ENCODE measurements at regions not wholly inside any gene's neighbourhood (a gene's known extent, or its start where the extent isn't known, plus 50 kb on each side); places are given as distances from the start of the nearest gene placed in this dataset.

GRCh38 chr5:68478301-68479095, 262.9 kb downstream of the PIK3R1 start:
- no peaks in the 10 kb centered on the region for H3K27me3 ChIP-seq (replicated peaks in 1 of 7)
- H3K36me3 ChIP-seq: no peaks in the 10 kb centered on the region
- no peak overlapping the region for H3K4me3 ChIP-seq
- DNase-seq: no peak
- H3K9me3 ChIP-seq: no peaks in the 10 kb centered on the region
- WGBS, 5 donors: 74 to 86% (median 83%) methylated on average over 2 of the region's 2 CpGs
- H3K4me1 ChIP-seq: peaks cover 0 to 5% (median 0%) of the 10 kb centered on the region in 6 donors
- intact Hi-C loops (cut with DNase I; ENCODE audit: low total_unique reads): no loop called here
- H3K27ac ChIP-seq: peak overlapping the region in 1 of 8 donors; percentile 24
- no peak for TF ChIP-seq POLR2A (IDR thresholded peaks at IDR 0.05)
- no peak for TF ChIP-seq POLR2AphosphoS5 (IDR thresholded peaks at IDR 0.05)
- TF ChIP-seq CTCF (IDR thresholded peaks at IDR 0.05 in 8 of 11, conservative IDR thresholded peaks at IDR 0.05 in 3 of 11): no peak

GRCh38 chr5:68479524-68479923, 264.0 kb downstream of the PIK3R1 start:
- intact Hi-C loops (cut with DNase I; ENCODE audit: low total_unique reads): no loop called here
- 54 to 85% (median 71%) methylated on average over 2 of the region's 2 CpGs for WGBS, 5 donors
- no peak overlapping the region for H3K4me3 ChIP-seq
- H3K27me3 ChIP-seq (replicated peaks in 1 of 7): no peaks in the 10 kb centered on the region
- no peaks in the 10 kb centered on the region for H3K9me3 ChIP-seq
- no peak for DNase-seq
- H3K4me1 ChIP-seq: peaks cover 0 to 5% (median 0%) of the 10 kb centered on the region in 6 donors
- H3K36me3 ChIP-seq: no peaks in the 10 kb centered on the region
- no peak overlapping the region for H3K27ac ChIP-seq
- TF ChIP-seq CTCF (IDR thresholded peaks at IDR 0.05 in 8 of 11, conservative IDR thresholded peaks at IDR 0.05 in 3 of 11): no peak
- TF ChIP-seq POLR2A (IDR thresholded peaks at IDR 0.05): no peak
- no peak for TF ChIP-seq POLR2AphosphoS5 (IDR thresholded peaks at IDR 0.05)

GRCh38 chr5:68480335-68480940, 264.9 kb downstream of the PIK3R1 start:
- intact Hi-C loops (cut with DNase I; ENCODE audit: low total_unique reads): no loop called here
- TF ChIP-seq POLR2AphosphoS5 (IDR thresholded peaks at IDR 0.05) (no peak), CTCF (IDR thresholded peaks at IDR 0.05 in 8 of 11, conservative IDR thresholded peaks at IDR 0.05 in 3 of 11) (no peak), POLR2A (IDR thresholded peaks at IDR 0.05) (no peak)
- no peaks in the 10 kb centered on the region for H3K9me3 ChIP-seq
- H3K36me3 ChIP-seq: no peaks in the 10 kb centered on the region
- H3K27ac ChIP-seq: no peak overlapping the region
- no peaks in the 10 kb centered on the region for H3K27me3 ChIP-seq (replicated peaks in 1 of 7)
- no peak for DNase-seq
- H3K4me3 ChIP-seq: no peak overlapping the region
- 86 to 99% (median 94%) methylated on average over 4 of the region's 4 CpGs for WGBS, 5 donors
- peaks cover 0 to 5% (median 0%) of the 10 kb centered on the region in 6 donors for H3K4me1 ChIP-seq

- intact Hi-C loops (cut with DNase I; ENCODE audit: low total_unique reads): no loop called here
- H3K4me3 ChIP-seq: no peak overlapping the region
- H3K4me1 ChIP-seq: peaks cover 0 to 5% (median 0%) of the 10 kb centered on the region in 6 donors
- 53 to 86% (median 68%) methylated on average over 2 of the region's 2 CpGs for WGBS, 5 donors
- H3K36me3 ChIP-seq: no peaks in the 10 kb centered on the region
- no peak for TF ChIP-seq POLR2A (IDR thresholded peaks at IDR 0.05)
- no peak for TF ChIP-seq CTCF (IDR thresholded peaks at IDR 0.05 in 8 of 11, conservative IDR thresholded peaks at IDR 0.05 in 3 of 11)
- no peak for TF ChIP-seq POLR2AphosphoS5 (IDR thresholded peaks at IDR 0.05)
- no peak for DNase-seq
- H3K9me3 ChIP-seq: peaks cover 0 to 2% (median under 1%) of the 10 kb centered on the region in 8 donors
- no peak overlapping the region for H3K27ac ChIP-seq
- no peaks in the 10 kb centered on the region for H3K27me3 ChIP-seq (replicated peaks in 1 of 7)
Measured at GRCh38 chr5:68482199-68482598, 266.6 kb downstream of the PIK3R1 start.
